H1 (cell line): ENCODE measurements at regions not wholly inside any gene's neighbourhood (a gene's known extent, or its start where the extent isn't known, plus 50 kb on each side); places are given as distances from the start of the nearest gene placed in this dataset.

Experiments used
- CTCF ChIA-PET: fragments of 300-600 bp; sonication (Branson Sonifier 250); formaldehyde crosslinking; loops from one replicate; lab custom pipeline; 2021; ENCODE audit not compliant: partially characterized antibody; lab: Charles Lee
- POLR2A ChIA-PET: fragments of 300-600 bp; sonication (Branson Sonifier 250); formaldehyde crosslinking; loops from one replicate; lab custom pipeline; 2021; ENCODE audit warnings: inconsistent platforms; ENCODE audit not compliant: partially characterized antibody; lab: Charles Lee
- DNase-seq, 2 experiments: peaks; one replicate each; pipeline versions ENCODE4 v3.0.0 to v3.0.0-alpha.2; 2010 to 2022; ENCODE audit warnings: low spot score in 2 of 2, low read depth in 1 of 2, mixed read lengths in 1 of 2
- FAIRE-seq: peaks from 2 replicates; lab custom pipeline; 2011; peaks lifted over from hg19 to GRCh38; lab: Jason Lieb, UNC
- H2AFZ ChIP-seq: 2 replicates; pipeline ENCODE4 v1.8.1; 2012; ENCODE audit warnings: low read length, inconsistent platforms
- H2AK5ac ChIP-seq: 2 replicates; pipeline ENCODE4 v1.6.1; 2013; ENCODE audit warnings: low read depth, low read length
- H2BK120ac ChIP-seq: replicated peaks from 2 replicates; pipeline ENCODE3; 2013; ENCODE audit warnings: low read depth, low read length, inconsistent platforms
- H2BK12ac ChIP-seq: 2 replicates; pipeline ENCODE4 v1.6.1; 2013; ENCODE audit warnings: low read depth, low read length
- H2BK15ac ChIP-seq: 2 replicates; pipeline ENCODE4 v1.6.1; 2013; ENCODE audit warnings: low read length
- H2BK20ac ChIP-seq: 2 replicates; pipeline ENCODE4 v1.6.1; 2013; ENCODE audit warnings: low read length
- H2BK5ac ChIP-seq: 2 replicates; pipeline ENCODE4 v1.6.1; 2013; ENCODE audit warnings: low read depth, low read length
- H3K14ac ChIP-seq: 2 replicates; pipeline ENCODE4 v1.6.1; 2013; ENCODE audit warnings: inconsistent platforms; ENCODE audit not compliant: insufficient read length
- H3K18ac ChIP-seq: 2 replicates; pipeline ENCODE4 v1.6.1; 2013; ENCODE audit warnings: low read length; ENCODE audit errors: extremely low read depth
- H3K23ac ChIP-seq: 2 replicates; pipeline ENCODE4 v1.6.1; 2013; ENCODE audit warnings: inconsistent platforms; ENCODE audit not compliant: insufficient read length
- H3K23me2 ChIP-seq: 2 replicates; pipeline ENCODE4 v1.6.1; 2013; ENCODE audit warnings: low read depth, low read length
- H3K27ac ChIP-seq: 2 replicates; pipeline ENCODE4 v1.6.1; 2011; ENCODE audit warnings: low read depth, low read length, inconsistent platforms
- H3K27me3 ChIP-seq, 4 experiments: replicated peaks in 1 of 4; 1 replicate in 1 of 4; 2 replicates in 3 of 4; pipeline versions ENCODE4 v1.6.1 to v1.8.1; 2011 to 2013; ENCODE audit warnings: low read length in 3 of 4, mild to moderate bottlenecking in 3 of 4, inconsistent platforms in 2 of 4, mixed read lengths in 2 of 4, moderate library complexity in 1 of 4; ENCODE audit not compliant: control insufficient read depth in 3 of 4, insufficient read depth in 3 of 4; ENCODE audit errors: extremely low read depth in 1 of 4
- H3K36me3 ChIP-seq, 4 experiments: 2 replicates each; pipeline versions ENCODE4 v1.6.1 to v1.8.1; 2011 to 2013; ENCODE audit warnings: mild to moderate bottlenecking in 4 of 4, low read length in 3 of 4, moderate library complexity in 2 of 4, control low read depth in 1 of 4, inconsistent platforms in 1 of 4; ENCODE audit not compliant: insufficient read depth in 4 of 4, control insufficient read depth in 2 of 4
- H3K4ac ChIP-seq: replicated peaks from 2 replicates; pipeline ENCODE3; 2013; ENCODE audit warnings: low read length, low read depth, mixed read lengths, inconsistent platforms; ENCODE audit not compliant: insufficient read length
- H3K4me1 ChIP-seq, 4 experiments: replicated peaks in 1 of 4; 1 replicate in 1 of 4; 2 replicates in 3 of 4; pipeline versions ENCODE4 v1.6.1 to v1.8.1; 2011 to 2013; ENCODE audit warnings: low read length in 3 of 4, inconsistent platforms in 2 of 4, mixed read lengths in 1 of 4; ENCODE audit not compliant: insufficient read depth in 4 of 4, control insufficient read depth in 3 of 4
- H3K4me2 ChIP-seq, 2 experiments: 2 replicates each; pipeline versions ENCODE4 v1.6.1 to v1.8.1; 2011 to 2013; ENCODE audit warnings: low read depth in 2 of 2, low read length in 2 of 2, control low read depth in 1 of 2, inconsistent platforms in 1 of 2, mild to moderate bottlenecking in 1 of 2; ENCODE audit not compliant: insufficient read depth in 1 of 2
- H3K4me3 ChIP-seq, 4 experiments: fragments of 200-600, 300-600 bp in 1 of 4; sonication (generic), shearing (Covaris generic), sonication (Bioruptor Twin) in 1 of 4; 2 replicates each; pipeline versions ENCODE4 v1.5.1 to v1.8.1; 2011 to 2016; ENCODE audit warnings: low read length in 4 of 4, low read depth in 3 of 4, control low read depth in 2 of 4, inconsistent platforms in 2 of 4, mild to moderate bottlenecking in 2 of 4, mixed read lengths in 1 of 4, moderate library complexity in 1 of 4; ENCODE audit not compliant: insufficient read depth in 2 of 4; ENCODE audit errors: extremely low read depth in 1 of 4
- H3K56ac ChIP-seq: replicated peaks from 2 replicates; pipeline ENCODE3; 2013; ENCODE audit warnings: low read depth, mild to moderate bottlenecking, mixed read lengths, low read length, inconsistent platforms; ENCODE audit not compliant: insufficient read length
- H3K79me1 ChIP-seq: 2 replicates; pipeline ENCODE4 v1.6.1; 2013; ENCODE audit warnings: low read depth, low read length, control low read depth
- H3K79me2 ChIP-seq, 2 experiments: 2 replicates each; pipeline versions ENCODE4 v1.6.1 to v1.8.1; 2012 to 2013; ENCODE audit warnings: low read length in 2 of 2, mild to moderate bottlenecking in 2 of 2, inconsistent platforms in 1 of 2; ENCODE audit not compliant: insufficient read depth in 2 of 2, control insufficient read depth in 1 of 2
- H3K9ac ChIP-seq, 4 experiments: replicated peaks in 1 of 4; 1 replicate in 1 of 4; 2 replicates in 3 of 4; pipeline versions ENCODE4 v1.6.1 to v1.8.1; 2011 to 2013; ENCODE audit warnings: low read depth in 3 of 4, low read length in 3 of 4, control low read depth in 2 of 4, mild to moderate bottlenecking in 2 of 4, moderate library complexity in 2 of 4, inconsistent platforms in 1 of 4; ENCODE audit errors: extremely low read depth in 1 of 4
- H3K9me3 ChIP-seq, 2 experiments: 2 replicates each; pipeline versions ENCODE4 v1.6.1 to v1.8.1; 2012 to 2013; ENCODE audit warnings: mild to moderate bottlenecking in 2 of 2, moderate library complexity in 2 of 2, control low read depth in 1 of 2, inconsistent platforms in 1 of 2, low read depth in 1 of 2, low read length in 1 of 2, mixed read lengths in 1 of 2; ENCODE audit not compliant: insufficient read depth in 2 of 2
- H4K20me1 ChIP-seq, 2 experiments: replicated peaks in 1 of 2; 2 replicates each; pipeline versions ENCODE3 to v1.8.1; 2011 to 2013; ENCODE audit warnings: inconsistent platforms in 2 of 2, low read length in 2 of 2, mild to moderate bottlenecking in 1 of 2; ENCODE audit not compliant: insufficient read depth in 2 of 2, control insufficient read depth in 1 of 2
- H4K5ac ChIP-seq: 2 replicates; pipeline ENCODE4 v1.6.1; 2013; ENCODE audit warnings: low read length, low read depth, mixed read lengths, inconsistent platforms; ENCODE audit not compliant: insufficient read length
- H4K8ac ChIP-seq: 2 replicates; pipeline ENCODE4 v1.8.0; 2013; ENCODE audit warnings: mild to moderate bottlenecking, moderate library complexity, low read length, inconsistent platforms; ENCODE audit not compliant: insufficient read depth; ENCODE audit errors: extremely low read depth
- H4K91ac ChIP-seq: replicated peaks from 2 replicates; pipeline ENCODE3; 2013; ENCODE audit warnings: low read length, mixed read lengths, inconsistent platforms; ENCODE audit not compliant: insufficient read length
- MAFK ChIP-seq: IDR thresholded peaks from 2 replicates; pipeline ENCODE4 v1.6.1; 2012; ENCODE audit warnings: low read depth, mild to moderate bottlenecking, improper control_type of control experiment, low read length
- SIN3A ChIP-seq, 2 experiments: IDR thresholded peaks in 1 of 2; conservative IDR thresholded peaks in 1 of 2; 2 replicates each; pipeline ENCODE4 v1.6.1; 2011 to 2012; ENCODE audit warnings: low read length in 2 of 2, improper control_type of control experiment in 1 of 2, low read depth in 1 of 2, mild to moderate bottlenecking in 1 of 2
- WGBS, 2 experiments: shearing (Covaris generic) in 1 of 2; methylation state at CpG; one replicate each; pipeline versions ENCODE4 v1.1.6 to v1.1.7; 2013 to 2015; ENCODE audit warnings: low lambda C conversion rate in 2 of 2, mixed read lengths in 2 of 2, inconsistent platforms in 1 of 2, low coverage in 1 of 2, missing lambda C conversion rate in 1 of 2; ENCODE audit not compliant: insufficient replicate concordance in 2 of 2, insufficient coverage in 1 of 2, insufficient read length in 1 of 2; ENCODE audit errors: extremely low coverage in 1 of 2, missing lambda C conversion rate in 1 of 2; 5-methylcytosine and 5-hydroxymethylcytosine counted together

DNA sequence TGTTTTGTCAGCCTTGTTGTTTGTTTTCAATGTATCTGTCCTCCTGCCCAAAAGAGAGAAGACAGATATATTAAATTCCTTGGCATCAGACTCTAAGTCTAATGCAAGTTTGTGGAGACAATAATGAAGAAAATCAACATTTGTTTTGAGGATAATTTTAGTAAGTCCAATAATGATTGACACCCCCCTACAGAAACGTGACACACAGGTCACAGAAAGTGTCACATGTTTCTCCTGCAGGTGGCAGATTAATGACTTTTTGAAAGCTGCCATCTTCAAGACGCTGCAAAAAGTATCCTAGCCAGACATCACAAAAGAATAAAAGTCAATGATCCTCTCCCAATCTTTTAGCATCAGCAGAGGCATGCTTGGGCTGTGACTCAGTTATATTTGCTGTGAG is 378.8 kb upstream of the TMPO start:
- 84% methylated on average over 2 of the region's 2 CpGs; no CpG with 5 or more reads in 1 of the 2 experiments for WGBS, 2 experiments
- 0 out of 2 replicates have a peak overlapping the region, but pooled peaks have one; percentile 3 for H2AFZ ChIP-seq
- H3K14ac ChIP-seq = no peak overlapping the region
- H3K79me1 ChIP-seq = no peaks in the 10 kb centered on the region
- POLR2A ChIA-PET = no interaction called here
- TF ChIP-seq MAFK (no peak), SIN3A (conservative IDR thresholded peaks at IDR 0.05 in 1 of 2, IDR thresholded peaks at IDR 0.05 in 1 of 2; ENCODE audit: low read depth in 1 of 2, low read length in 2 of 2) (no peak)
- TF ChIP-seq, all 59 proteins: peak for 0
- Histone ChIP-seq H2BK20ac (peak overlapping the region; percentile 40; the same call in 1 of the 2 replicates), H2BK12ac (no peak overlapping the region), H3K27me3 (peaks cover 0 to 2% (median 0%) of the 10 kb centered on the region in 4 experiments; a peak in 1 of 7 replicates), H3K4ac (no peak overlapping the region), H3K4me1 (no peaks in the 10 kb centered on the region; a peak in 1 of 7 replicates), H3K23me2 (no peaks in the 10 kb centered on the region), H2BK120ac (no peak overlapping the region), H4K20me1 (no peaks in the 10 kb centered on the region), H3K9me3 (no peaks in the 10 kb centered on the region), H2BK15ac (no peak overlapping the region), H3K56ac (no peak overlapping the region), H2AK5ac (no peak overlapping the region), H3K4me2 (no peak overlapping the region), H4K5ac (no peak overlapping the region), H3K23ac (no peak overlapping the region), H3K27ac (no peak overlapping the region), H3K18ac (no peak overlapping the region), H3K36me3 (no peaks in the 10 kb centered on the region), H3K79me2 (no peaks in the 10 kb centered on the region), H3K4me3 (no peak overlapping the region), H4K8ac (no peak overlapping the region), H3K9ac (no peak overlapping the region), H2BK5ac (no peak overlapping the region), H4K91ac (no peak overlapping the region)
- FAIRE-seq = peak; percentile 62
- CTCF ChIA-PET = interaction anchor here (0.9 to 1.8 kb wide), 8 partner anchors 9 to 234 kb away, joined by 3 to 6 read pairs (median 4); no protein-coding TSS in a partner anchor
- DNase-seq = no peak
